PC-9 (cell line): ENCODE measurements at regions not wholly inside any gene's neighbourhood (a gene's known extent, or its start where the extent isn't known, plus 50 kb on each side); places are given as distances from the start of the nearest gene placed in this dataset.

Experiments
- BruUV-seq: library from RNA; stranded (reverse); fragments of 400-500 nt; replicated peaks from 2 replicates; lab custom pipeline; 2021; lab: Mats Ljungman, UMichigan
- CTCF ChIA-PET: fragments of 300-600 bp; sonication (Branson Sonifier 250); formaldehyde crosslinking; loops from one replicate; lab custom pipeline; 2022; ENCODE audit warnings: antibody characterized with exemption; lab: Charles Lee
- POLR2A ChIA-PET: fragments of 300-600 bp; sonication (Branson Sonifier 250); formaldehyde crosslinking; loops from one replicate; lab custom pipeline; 2022; ENCODE audit warnings: antibody characterized with exemption; ENCODE audit not compliant: unreplicated experiment; lab: Charles Lee
- DNase-seq, 2 experiments: peaks; one replicate each; pipeline versions ENCODE4 v3.0.0 to v3.0.0-alpha.2; 2015 to 2022; ENCODE audit warnings: mixed read lengths in 1 of 2
- H2AFZ ChIP-seq: fragments of 200-600 bp; sonication (generic); 2 replicates; pipeline ENCODE4 v1.8.1; 2017; ENCODE audit warnings: antibody characterized with exemption
- H3F3A ChIP-seq: fragments of 200-600 bp; sonication (generic); 2 replicates; pipeline ENCODE4 v1.8.1; 2017; ENCODE audit warnings: antibody characterized with exemption, mild to moderate bottlenecking, low read depth; ENCODE audit not compliant: insufficient read depth
- H3K27ac ChIP-seq: fragments of 200-600 bp; sonication (generic); 2 replicates; pipeline ENCODE4 v1.6.1; 2016; ENCODE audit warnings: mixed run types
- H3K27me3 ChIP-seq: fragments of 200-600 bp; sonication (generic); 2 replicates; pipeline ENCODE4 v1.6.1; 2016; ENCODE audit warnings: low read depth, mixed run types; ENCODE audit not compliant: insufficient read depth
- H3K36me3 ChIP-seq: fragments of 200-600 bp; sonication (generic); 2 replicates; pipeline ENCODE4 v1.6.1; 2016; ENCODE audit warnings: low read depth, mixed run types
- H3K4me1 ChIP-seq: fragments of 200-600 bp; sonication (generic); replicated peaks from 2 replicates; pipeline ENCODE4 v1.6.1; 2016; ENCODE audit warnings: mixed run types; ENCODE audit not compliant: insufficient read depth
- H3K4me2 ChIP-seq: fragments of 200-600 bp; sonication (generic); 2 replicates; pipeline ENCODE4 v1.6.1; 2017; ENCODE audit warnings: mixed run types
- H3K4me3 ChIP-seq: fragments of 200-600 bp; sonication (generic); 2 replicates; pipeline ENCODE4 v1.6.1; 2016; ENCODE audit warnings: mixed run types
- H3K79me2 ChIP-seq: fragments of 200-600 bp; sonication (generic); 2 replicates; pipeline ENCODE4 v1.6.1; 2017; ENCODE audit warnings: low read depth, mixed run types
- H3K9me2 ChIP-seq: fragments of 200-600 bp; sonication (generic); 2 replicates; pipeline ENCODE4 v1.8.1; 2017; ENCODE audit warnings: mild to moderate bottlenecking; ENCODE audit not compliant: insufficient read depth
- H3K9me3 ChIP-seq: fragments of 200-600 bp; sonication (generic); 2 replicates; pipeline ENCODE4 v1.8.1; 2016; ENCODE audit warnings: low read depth; ENCODE audit not compliant: insufficient read depth
- H4K20me1 ChIP-seq: fragments of 200-600 bp; sonication (generic); 2 replicates; pipeline ENCODE4 v1.8.1; 2017; ENCODE audit not compliant: insufficient read depth
- CTCF ChIP-seq: fragments of 200-600 bp; sonication (generic); conservative IDR thresholded peaks from 2 replicates; pipeline ENCODE4 v1.6.1; 2017; ENCODE audit warnings: mixed run types, antibody characterized with exemption, mild to moderate bottlenecking, moderate library complexity
- EZH2 ChIP-seq: fragments of 200-600 bp; sonication (generic); IDR thresholded peaks from 2 replicates; pipeline ENCODE4 v1.8.0; 2017; ENCODE audit warnings: antibody characterized with exemption, low read depth
- intact Hi-C: fragments of 100-400 bp; cut with micrococcal nuclease; formaldehyde crosslinking; loops from one replicate; pipeline ENCODE4 v1.10.0; 2022; ENCODE audit not compliant: unreplicated experiment

- Histone ChIP-seq H2AFZ (no peak overlapping the region), H3K4me2 (no peak overlapping the region), H3K4me1 (no peaks in the 10 kb centered on the region), H3F3A (no peaks in the 10 kb centered on the region), H3K27ac (no peak overlapping the region), H3K36me3 (no peaks in the 10 kb centered on the region), H3K27me3 (no peaks in the 10 kb centered on the region), H3K9me2 (no peaks in the 10 kb centered on the region), H4K20me1 (no peaks in the 10 kb centered on the region), H3K9me3 (no peaks in the 10 kb centered on the region), H3K79me2 (no peaks in the 10 kb centered on the region), H3K4me3 (no peak overlapping the region)
- DNase-seq: peak in 1 of 2 experiments; percentile 48
- ChIA-PET CTCF (no interaction called here), POLR2A (no interaction called here)
- no peak for TF ChIP-seq CTCF
- TF ChIP-seq EZH2: no peak
- BruUV-seq: no TSS peak
- intact Hi-C loops: no loop called here
Measured at GRCh38 chr4:187309456-187309855, 585.8 kb upstream of the FAT1 start.

GRCh38 chr4:187312299-187312698 lies 588.6 kb upstream of the FAT1 start:
- no peaks in the 10 kb centered on the region for H3F3A ChIP-seq
- no TSS peak for BruUV-seq
- ChIA-PET CTCF (no interaction called here), POLR2A (no interaction called here)
- no peaks in the 10 kb centered on the region for H3K9me3 ChIP-seq
- intact Hi-C loops: loop anchor here (10.0 kb wide), 1 partner anchor 587 kb away; the partner anchor contains the start of gene FAT1
- DNase-seq: no peak
- no peak overlapping the region for H3K27ac ChIP-seq
- H3K79me2 ChIP-seq: no peaks in the 10 kb centered on the region
- no peaks in the 10 kb centered on the region for H3K9me2 ChIP-seq
- no peak for TF ChIP-seq CTCF
- TF ChIP-seq EZH2: no peak
- H3K36me3 ChIP-seq: no peaks in the 10 kb centered on the region
- no peak overlapping the region for H3K4me3 ChIP-seq
- no peaks in the 10 kb centered on the region for H3K27me3 ChIP-seq
- H3K4me1 ChIP-seq: no peaks in the 10 kb centered on the region
- no peak overlapping the region for H3K4me2 ChIP-seq
- no peaks in the 10 kb centered on the region for H4K20me1 ChIP-seq
- H2AFZ ChIP-seq: no peak overlapping the region

- intact Hi-C loops: loop anchor here (10.0 kb wide), 1 partner anchor 593 kb away; the partner anchor contains the start of gene FAT1
- POLR2A ChIA-PET: no interaction called here
- no peak overlapping the region for H3K4me3 ChIP-seq
- TF ChIP-seq EZH2: no peak
- no peak for TF ChIP-seq CTCF
- no peaks in the 10 kb centered on the region for H3K27me3 ChIP-seq
- no peak overlapping the region for H2AFZ ChIP-seq
- H3K4me2 ChIP-seq: no peak overlapping the region
- BruUV-seq: no TSS peak
- no peaks in the 10 kb centered on the region for H3F3A ChIP-seq
- H3K4me1 ChIP-seq: no peaks in the 10 kb centered on the region
- DNase-seq: no peak
- CTCF ChIA-PET: no interaction called here
- H3K79me2 ChIP-seq: no peaks in the 10 kb centered on the region
- H3K9me2 ChIP-seq: no peaks in the 10 kb centered on the region
- no peaks in the 10 kb centered on the region for H3K36me3 ChIP-seq
- H3K9me3 ChIP-seq: no peaks in the 10 kb centered on the region
- H3K27ac ChIP-seq: no peak overlapping the region
- H4K20me1 ChIP-seq: no peaks in the 10 kb centered on the region
Measured at GRCh38 chr4:187317799-187318198, 594.1 kb upstream of the FAT1 start.
